HG03442 (cell line): ENCODE measurements at regions not wholly inside any gene's neighbourhood (a gene's known extent, or its start where the extent isn't known, plus 50 kb on each side); places are given as distances from the start of the nearest gene placed in this dataset.
"Not testable (repeated sequence)": the region's sequence is repeated elsewhere in the genome, so short reads cannot be mapped to it uniquely, and the experiment has no call there.

ENCODE experiments used
- ATAC-seq: cut with Tn5 transposase; IDR thresholded peaks from one replicate; pipeline ENCODE4 v1.9.1; 2021; ENCODE audit warnings: mild to moderate bottlenecking, moderate library complexity; ENCODE audit not compliant: unreplicated experiment

GRCh38 chr4:43089730-43090129, 197.2 kb downstream of the GRXCR1 start:
- no peak for ATAC-seq

- ATAC-seq = no peak
Measured at GRCh38 chr4:43103048-43103447, 210.5 kb downstream of the GRXCR1 start.

- no peak for ATAC-seq
Measured at GRCh38 chr4:43112139-43112538, 219.6 kb downstream of the GRXCR1 start.

GRCh38 chr4:43113196-43113595, 220.7 kb downstream of the GRXCR1 start:
- ATAC-seq = no peak

- no peak for ATAC-seq
Measured at GRCh38 chr4:43126595-43126994, 234.1 kb downstream of the GRXCR1 start.

GRCh38 chr4:43130228-43131021, 237.9 kb downstream of the GRXCR1 start:
- no peak for ATAC-seq

- peak; percentile 69 for ATAC-seq
Measured at GRCh38 chr4:43132010-43132582, 239.6 kb downstream of the GRXCR1 start.

- ATAC-seq = no peak
Measured at GRCh38 chr4:43133566-43133965, 241.1 kb downstream of the GRXCR1 start.

GRCh38 chr4:43136752-43137151, 244.2 kb downstream of the GRXCR1 start:
- no peak for ATAC-seq

- no peak for ATAC-seq
Measured at GRCh38 chr4:43146198-43146597, 253.7 kb downstream of the GRXCR1 start.

GRCh38 chr4:43148481-43148880, 256.0 kb downstream of the GRXCR1 start:
- no peak for ATAC-seq

- no peak for ATAC-seq
Measured at GRCh38 chr4:43163101-43163792, 270.7 kb downstream of the GRXCR1 start.

GRCh38 chr4:43189741-43190140, 297.2 kb downstream of the GRXCR1 start:
- ATAC-seq = no peak

- ATAC-seq = not testable (repeated sequence)
Measured at GRCh38 chr4:43212576-43212975, 320.1 kb downstream of the GRXCR1 start.

GRCh38 chr4:43223820-43224219, 331.3 kb downstream of the GRXCR1 start:
- no peak for ATAC-seq

- no peak for ATAC-seq
Measured at GRCh38 chr4:43224559-43224958, 332.0 kb downstream of the GRXCR1 start.

GRCh38 chr4:43233321-43233720, 340.8 kb downstream of the GRXCR1 start:
- no peak for ATAC-seq

GRCh38 chr4:43234626-43235415, 342.3 kb downstream of the GRXCR1 start:
- no peak for ATAC-seq

- ATAC-seq = no peak
Measured at GRCh38 chr4:43238008-43238407, 345.5 kb downstream of the GRXCR1 start.

- ATAC-seq = no peak
Measured at GRCh38 chr4:43238585-43238984, 346.1 kb downstream of the GRXCR1 start.

GRCh38 chr4:43241104-43241503, 348.6 kb downstream of the GRXCR1 start:
- no peak for ATAC-seq
